Panc1 (cell line): ENCODE measurements at regions not wholly inside any gene's neighbourhood (a gene's known extent, or its start where the extent isn't known, plus 50 kb on each side); places are given as distances from the start of the nearest gene placed in this dataset.

Source experiments
- ATAC-seq: fragments of 200-7000 bp; cut with Tn5 transposase; 2 replicates; pipeline ENCODE4 v1.9.1; 2020; ENCODE audit warnings: mild to moderate bottlenecking, moderate library complexity
- BruUV-seq: library from RNA; stranded (reverse); fragments of 400-500 nt; replicated peaks from 2 replicates; lab custom pipeline; 2021; lab: Mats Ljungman, UMichigan
- CTCF ChIA-PET: fragments of 300-600 bp; sonication (Branson Sonifier 250); formaldehyde crosslinking; loops from one replicate; lab custom pipeline; 2022; ENCODE audit warnings: antibody characterized with exemption; lab: Charles Lee
- POLR2A ChIA-PET: fragments of 300-600 bp; sonication (Branson Sonifier 250); formaldehyde crosslinking; loops from one replicate; lab custom pipeline; 2022; ENCODE audit warnings: antibody characterized with exemption; lab: Charles Lee
- DNase-seq: peaks from one replicate; pipeline ENCODE4 v3.0.0-alpha.2; 2010; ENCODE audit warnings: low read depth, low spot score
- H3K27ac ChIP-seq: 2 replicates; pipeline ENCODE4 v1.5.1; 2011; ENCODE audit warnings: mild to moderate bottlenecking, low read length, inconsistent platforms
- H3K27me3 ChIP-seq: fragments of 200-500 bp; sonication (Bioruptor generic); 2 replicates; pipeline ENCODE4 v1.6.0; 2014; ENCODE audit warnings: low read length, inconsistent platforms; ENCODE audit not compliant: control insufficient read depth, insufficient read depth
- H3K36me3 ChIP-seq: fragments of 200-500 bp; sonication (Bioruptor generic); 2 replicates; pipeline ENCODE4 v1.5.1; 2014; ENCODE audit warnings: inconsistent platforms, mild to moderate bottlenecking, low read length, moderate library complexity; ENCODE audit not compliant: control insufficient read depth, insufficient read depth
- H3K4me1 ChIP-seq: 2 replicates; pipeline ENCODE4 v1.5.1; 2011; ENCODE audit warnings: inconsistent platforms, mild to moderate bottlenecking, low read length, moderate library complexity; ENCODE audit not compliant: control insufficient read depth, insufficient read depth
- H3K4me3 ChIP-seq, 2 experiments: 2 replicates each; pipeline ENCODE4 v1.5.1; 2011 to 2012; ENCODE audit warnings: low read depth in 2 of 2, low read length in 2 of 2, mild to moderate bottlenecking in 2 of 2, inconsistent platforms in 1 of 2, moderate library complexity in 1 of 2
- H3K9me3 ChIP-seq: fragments of 200-500 bp; sonication (Bioruptor generic); 2 replicates; pipeline ENCODE4 v1.5.1; 2014; ENCODE audit warnings: low read depth, mild to moderate bottlenecking, inconsistent platforms, low read length, moderate library complexity; ENCODE audit not compliant: control insufficient read depth, insufficient read depth
- CTCF ChIP-seq: fragments of 450-650 bp; IDR thresholded peaks from 2 replicates; pipeline ENCODE4 v1.5.1; 2017; ENCODE audit warnings: mild to moderate bottlenecking
- POLR2AphosphoS5 ChIP-seq: IDR thresholded peaks from 2 replicates; pipeline ENCODE4 v1.6.1; 2012; ENCODE audit warnings: mild to moderate bottlenecking, low read depth, low read length, moderate library complexity
- SIN3A ChIP-seq: IDR thresholded peaks from 2 replicates; pipeline ENCODE4 v1.6.1; 2012; ENCODE audit warnings: low read depth, mild to moderate bottlenecking, low read length, moderate library complexity, borderline replicate concordance; ENCODE audit not compliant: insufficient read depth
- TCF7L2 ChIP-seq: IDR thresholded peaks from 2 replicates; pipeline ENCODE4 v1.6.1; 2011; ENCODE audit warnings: mild to moderate bottlenecking, low read depth, low read length, inconsistent platforms
- in situ Hi-C: cut with HindIII; loops from 2 replicates; pipeline ENCODE4 v1.10.0; 2016; ENCODE audit warnings: low sequenced_read_pairs, low pct_unique_long_range_greater_than_20kb
- intact Hi-C: fragments of 100-400 bp; cut with micrococcal nuclease; formaldehyde crosslinking; loops from one replicate; pipeline ENCODE4 v1.10.0; 2022; ENCODE audit not compliant: unreplicated experiment
- TF ChIP-seq, protein P1 (sequence below), 2 experiments: IDR thresholded peaks; 2 replicates each; pipeline ENCODE4 v1.6.1; 2011 to 2012; ENCODE audit warnings: low read depth in 2 of 2, control low read depth in 1 of 2, low read length in 1 of 2, mild to moderate bottlenecking in 1 of 2, moderate library complexity in 1 of 2; ENCODE audit not compliant: insufficient read depth in 1 of 2

GRCh38 chr11:97109078-97109477 is 719.3 kb downstream of the JRKL start:
- no peaks in the 10 kb centered on the region for H3K27me3 ChIP-seq
- no peak overlapping the region for H3K27ac ChIP-seq
- no peak overlapping the region for H3K4me3 ChIP-seq
- no peaks in the 10 kb centered on the region for H3K4me1 ChIP-seq
- peaks cover 5% of the 10 kb centered on the region; the same call in 1 of the 2 replicates for H3K9me3 ChIP-seq
- POLR2A ChIA-PET = no interaction called here
- intact Hi-C loops = no loop called here
- H3K36me3 ChIP-seq = no peaks in the 10 kb centered on the region
- no peak for DNase-seq
- TF ChIP-seq CTCF (no peak), SIN3A (no peak), TCF7L2 (no peak), POLR2AphosphoS5 (no peak)
- TF ChIP-seq, protein P1, sequence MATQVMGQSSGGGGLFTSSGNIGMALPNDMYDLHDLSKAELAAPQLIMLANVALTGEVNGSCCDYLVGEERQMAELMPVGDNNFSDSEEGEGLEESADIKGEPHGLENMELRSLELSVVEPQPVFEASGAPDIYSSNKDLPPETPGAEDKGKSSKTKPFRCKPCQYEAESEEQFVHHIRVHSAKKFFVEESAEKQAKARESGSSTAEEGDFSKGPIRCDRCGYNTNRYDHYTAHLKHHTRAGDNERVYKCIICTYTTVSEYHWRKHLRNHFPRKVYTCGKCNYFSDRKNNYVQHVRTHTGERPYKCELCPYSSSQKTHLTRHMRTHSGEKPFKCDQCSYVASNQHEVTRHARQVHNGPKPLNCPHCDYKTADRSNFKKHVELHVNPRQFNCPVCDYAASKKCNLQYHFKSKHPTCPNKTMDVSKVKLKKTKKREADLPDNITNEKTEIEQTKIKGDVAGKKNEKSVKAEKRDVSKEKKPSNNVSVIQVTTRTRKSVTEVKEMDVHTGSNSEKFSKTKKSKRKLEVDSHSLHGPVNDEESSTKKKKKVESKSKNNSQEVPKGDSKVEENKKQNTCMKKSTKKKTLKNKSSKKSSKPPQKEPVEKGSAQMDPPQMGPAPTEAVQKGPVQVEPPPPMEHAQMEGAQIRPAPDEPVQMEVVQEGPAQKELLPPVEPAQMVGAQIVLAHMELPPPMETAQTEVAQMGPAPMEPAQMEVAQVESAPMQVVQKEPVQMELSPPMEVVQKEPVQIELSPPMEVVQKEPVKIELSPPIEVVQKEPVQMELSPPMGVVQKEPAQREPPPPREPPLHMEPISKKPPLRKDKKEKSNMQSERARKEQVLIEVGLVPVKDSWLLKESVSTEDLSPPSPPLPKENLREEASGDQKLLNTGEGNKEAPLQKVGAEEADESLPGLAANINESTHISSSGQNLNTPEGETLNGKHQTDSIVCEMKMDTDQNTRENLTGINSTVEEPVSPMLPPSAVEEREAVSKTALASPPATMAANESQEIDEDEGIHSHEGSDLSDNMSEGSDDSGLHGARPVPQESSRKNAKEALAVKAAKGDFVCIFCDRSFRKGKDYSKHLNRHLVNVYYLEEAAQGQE (IDR thresholded peaks at IDR 0.05; ENCODE audit: insufficient read depth in 1 of 2, low read depth in 2 of 2, low read length in 1 of 2) = no peak
- no TSS peak for BruUV-seq
- in situ Hi-C loops = no loop called here
- ATAC-seq = no peak
- CTCF ChIA-PET = no interaction called here

- Histone ChIP-seq H3K27ac (no peak overlapping the region), H3K4me1 (no peaks in the 10 kb centered on the region), H3K4me3 (no peak overlapping the region), H3K27me3 (no peaks in the 10 kb centered on the region), H3K36me3 (no peaks in the 10 kb centered on the region), H3K9me3 (no peaks in the 10 kb centered on the region)
- BruUV-seq = no TSS peak
- intact Hi-C loops (no loop called here), in situ Hi-C loops (no loop called here)
- TF ChIP-seq TCF7L2 (no peak), CTCF (no peak), POLR2AphosphoS5 (no peak), SIN3A (no peak)
- TF ChIP-seq, protein P1 (IDR thresholded peaks at IDR 0.05; ENCODE audit: insufficient read depth in 1 of 2, low read depth in 2 of 2, low read length in 1 of 2) = no peak
- ATAC-seq (no peak), DNase-seq (no peak)
- POLR2A ChIA-PET = no interaction called here
- CTCF ChIA-PET = no interaction called here
Observed at GRCh38 chr11:97110376-97110775, 720.6 kb downstream of the JRKL start.
